IPS-18c (cell line): ENCODE measurements at regions not wholly inside any gene's neighbourhood (a gene's known extent, or its start where the extent isn't known, plus 50 kb on each side); places are given as distances from the start of the nearest gene placed in this dataset.
"Not testable (repeated sequence)": the region's sequence is repeated elsewhere in the genome, so short reads cannot be mapped to it uniquely, and the experiment has no call there.

Experiments used
- H3K4me3 ChIP-seq: 2 replicates; pipeline ENCODE4 v1.7.0; 2013; ENCODE audit warnings: low read depth, mild to moderate bottlenecking, low read length, moderate library complexity; ENCODE audit not compliant: insufficient read depth
- H3K9me3 ChIP-seq: one replicate; pipeline ENCODE4 v1.6.1; 2013; ENCODE audit warnings: mild to moderate bottlenecking, low read length, moderate library complexity; ENCODE audit not compliant: control insufficient read depth, insufficient read depth

- Histone ChIP-seq H3K9me3 (no peaks in the 10 kb centered on the region), H3K4me3 (no peak overlapping the region)
Measured at GRCh38 chr4:56134266-56134665, 185.5 kb downstream of the CEP135 start.

- Histone ChIP-seq H3K4me3 (no peak overlapping the region), H3K9me3 (no peaks in the 10 kb centered on the region)
Measured at GRCh38 chr4:56132835-56133234, 184.1 kb downstream of the CEP135 start.

- not testable (repeated sequence) for H3K4me3 ChIP-seq, H3K9me3 ChIP-seq
Measured at GRCh38 chr4:56132188-56132587, 183.4 kb downstream of the CEP135 start.

GRCh38 chr4:56130606-56131155 is 181.9 kb downstream of the CEP135 start:
- H3K9me3 ChIP-seq: no peaks in the 10 kb centered on the region

GRCh38 chr4:56129431-56129861 is 180.7 kb downstream of the CEP135 start:
- no peaks in the 10 kb centered on the region for H3K9me3 ChIP-seq
- H3K4me3 ChIP-seq: no peak overlapping the region

More at GRCh38 chr4:56130606-56131155, 181.9 kb downstream of the CEP135 start:
- no peak overlapping the region for H3K4me3 ChIP-seq

GRCh38 chr4:56128213-56128612 is 179.5 kb downstream of the CEP135 start:
- no peak overlapping the region for H3K4me3 ChIP-seq
- no peaks in the 10 kb centered on the region for H3K9me3 ChIP-seq

- Histone ChIP-seq H3K9me3 (no peaks in the 10 kb centered on the region), H3K4me3 (no peak overlapping the region)
Measured at GRCh38 chr4:56127716-56128115, 179.0 kb downstream of the CEP135 start.

- H3K9me3 ChIP-seq: no peaks in the 10 kb centered on the region
- no peak overlapping the region for H3K4me3 ChIP-seq
Measured at GRCh38 chr4:56123547-56123946, 174.8 kb downstream of the CEP135 start.

- H3K4me3 ChIP-seq: no peak overlapping the region
Measured at GRCh38 chr4:56123051-56123450, 174.3 kb downstream of the CEP135 start.

GRCh38 chr4:56118845-56119244 is 170.1 kb downstream of the CEP135 start:
- no peaks in the 10 kb centered on the region for H3K9me3 ChIP-seq
- H3K4me3 ChIP-seq: no peak overlapping the region

More at GRCh38 chr4:56123051-56123450, 174.3 kb downstream of the CEP135 start:
- no peaks in the 10 kb centered on the region for H3K9me3 ChIP-seq

- Histone ChIP-seq H3K9me3 (no peaks in the 10 kb centered on the region), H3K4me3 (no peak overlapping the region)
Measured at GRCh38 chr4:56118055-56118454, 169.3 kb downstream of the CEP135 start.

- H3K4me3 ChIP-seq: no peak overlapping the region
- H3K9me3 ChIP-seq: no peaks in the 10 kb centered on the region
Measured at GRCh38 chr4:56115898-56116297, 167.2 kb downstream of the CEP135 start.

- Histone ChIP-seq H3K4me3 (no peak overlapping the region), H3K9me3 (no peaks in the 10 kb centered on the region)
Measured at GRCh38 chr4:56112377-56112776, 163.6 kb downstream of the CEP135 start.

GRCh38 chr4:56106180-56107147 is 157.7 kb downstream of the CEP135 start:
- Histone ChIP-seq H3K4me3 (no peak overlapping the region), H3K9me3 (no peaks in the 10 kb centered on the region)

GRCh38 chr4:56104188-56104587 is 155.4 kb downstream of the CEP135 start:
- H3K9me3 ChIP-seq: no peaks in the 10 kb centered on the region
- no peak overlapping the region for H3K4me3 ChIP-seq

GRCh38 chr4:56102601-56103000 is 153.9 kb downstream of the CEP135 start:
- Histone ChIP-seq H3K9me3 (no peaks in the 10 kb centered on the region), H3K4me3 (no peak overlapping the region)

- Histone ChIP-seq H3K9me3 (no peaks in the 10 kb centered on the region), H3K4me3 (no peak overlapping the region)
Measured at GRCh38 chr4:56099378-56099786, 150.6 kb downstream of the CEP135 start.

- H3K4me3 ChIP-seq: no peak overlapping the region
- H3K9me3 ChIP-seq: no peaks in the 10 kb centered on the region
Measured at GRCh38 chr4:56093576-56093975, 144.8 kb downstream of the CEP135 start.
